Vagina (tissue), 2 donors: ENCODE measurements at regions not wholly inside any gene's neighbourhood (a gene's known extent, or its start where the extent isn't known, plus 50 kb on each side); places are given as distances from the start of the nearest gene placed in this dataset.

Experiments used
- POLR2A ChIP-seq, 2 donors: fragments of 450-650 bp; IDR thresholded peaks; one replicate each; pipeline ENCODE4 v1.6.1; 2017; ENCODE audit warnings: antibody characterized with exemption in 2 of 2, mild to moderate bottlenecking in 2 of 2, moderate library complexity in 2 of 2
- POLR2AphosphoS5 ChIP-seq, 2 donors: sonication (generic); formaldehyde crosslinking; IDR thresholded peaks; one replicate each; pipeline ENCODE4 v1.9.0; 2017; ENCODE audit warnings: antibody characterized with exemption in 2 of 2, mild to moderate bottlenecking in 2 of 2, low read depth in 1 of 2; ENCODE audit not compliant: insufficient read depth in 1 of 2
- TF ChIP-seq, protein P1 (sequence below), 3 experiments: fragments of 450-650 bp in 2 of 3; fragments of 200-600 bp in 1 of 3; sonication (generic) in 1 of 3; IDR thresholded peaks; one replicate each; pipeline ENCODE4 v1.5.1; 2017 to 2019; ENCODE audit warnings: antibody characterized with exemption in 3 of 3, mild to moderate bottlenecking in 2 of 3, moderate library complexity in 2 of 3

DNA sequence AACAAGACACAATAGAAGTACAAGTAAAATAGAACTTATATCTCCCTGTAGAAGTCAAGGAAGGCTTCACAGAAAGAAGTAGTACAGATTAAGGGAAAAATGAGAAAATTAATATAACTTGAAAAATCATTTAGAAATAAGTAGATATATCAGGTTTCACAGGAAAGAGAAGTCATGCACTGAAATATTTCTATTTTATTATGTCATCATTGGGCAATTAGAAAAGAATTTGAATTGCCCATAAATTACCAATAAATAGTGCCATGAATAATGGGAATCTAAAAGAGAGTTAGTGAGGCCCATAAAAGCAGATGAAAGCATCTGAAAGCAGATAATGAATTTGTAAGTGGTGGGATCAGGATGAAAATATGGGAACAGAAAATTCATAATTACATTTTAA, 1597.8 kb downstream of the PLA2G4A start:
- TF ChIP-seq, protein P1, sequence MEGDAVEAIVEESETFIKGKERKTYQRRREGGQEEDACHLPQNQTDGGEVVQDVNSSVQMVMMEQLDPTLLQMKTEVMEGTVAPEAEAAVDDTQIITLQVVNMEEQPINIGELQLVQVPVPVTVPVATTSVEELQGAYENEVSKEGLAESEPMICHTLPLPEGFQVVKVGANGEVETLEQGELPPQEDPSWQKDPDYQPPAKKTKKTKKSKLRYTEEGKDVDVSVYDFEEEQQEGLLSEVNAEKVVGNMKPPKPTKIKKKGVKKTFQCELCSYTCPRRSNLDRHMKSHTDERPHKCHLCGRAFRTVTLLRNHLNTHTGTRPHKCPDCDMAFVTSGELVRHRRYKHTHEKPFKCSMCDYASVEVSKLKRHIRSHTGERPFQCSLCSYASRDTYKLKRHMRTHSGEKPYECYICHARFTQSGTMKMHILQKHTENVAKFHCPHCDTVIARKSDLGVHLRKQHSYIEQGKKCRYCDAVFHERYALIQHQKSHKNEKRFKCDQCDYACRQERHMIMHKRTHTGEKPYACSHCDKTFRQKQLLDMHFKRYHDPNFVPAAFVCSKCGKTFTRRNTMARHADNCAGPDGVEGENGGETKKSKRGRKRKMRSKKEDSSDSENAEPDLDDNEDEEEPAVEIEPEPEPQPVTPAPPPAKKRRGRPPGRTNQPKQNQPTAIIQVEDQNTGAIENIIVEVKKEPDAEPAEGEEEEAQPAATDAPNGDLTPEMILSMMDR (IDR thresholded peaks at IDR 0.05), result no peak
- no peak for TF ChIP-seq POLR2A (IDR thresholded peaks at IDR 0.05)
- TF ChIP-seq POLR2AphosphoS5 (IDR thresholded peaks at IDR 0.05; ENCODE audit: insufficient read depth in 1 of 2, low read depth in 1 of 2), result no peak
